Fibroblast of skin of left quadriceps (primary cell): ENCODE measurements at regions not wholly inside any gene's neighbourhood (a gene's known extent, or its start where the extent isn't known, plus 50 kb on each side); places are given as distances from the start of the nearest gene placed in this dataset.
"Not testable (repeated sequence)": the region's sequence is repeated elsewhere in the genome, so short reads cannot be mapped to it uniquely, and the experiment has no call there.

Source experiments
- DNase-seq, 2 experiments: peaks; one replicate each; pipeline ENCODE4 v3.0.0-alpha.2; 2013; ENCODE audit warnings: low read depth in 2 of 2

DNA sequence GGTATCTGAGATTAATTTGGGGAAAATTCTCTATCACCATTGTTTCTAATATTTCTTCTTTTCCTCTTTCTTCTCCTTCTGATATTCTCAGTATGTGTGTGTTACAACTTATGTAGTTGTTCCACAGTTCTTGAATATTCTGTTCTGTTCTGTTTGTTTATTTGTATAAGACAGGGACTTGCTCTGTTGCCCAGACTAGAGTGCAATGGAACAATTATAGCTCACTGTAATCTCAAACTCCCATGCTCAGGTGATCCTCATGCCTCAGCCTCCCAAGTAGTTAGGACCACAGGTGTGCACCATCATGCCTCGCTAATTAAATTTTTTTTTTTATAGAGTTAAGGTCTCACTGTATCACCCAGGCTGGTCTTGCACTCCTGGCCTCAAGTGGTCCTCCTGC lies 145.8 kb upstream of the TUT7 start:
- DNase-seq = no peak

DNA sequence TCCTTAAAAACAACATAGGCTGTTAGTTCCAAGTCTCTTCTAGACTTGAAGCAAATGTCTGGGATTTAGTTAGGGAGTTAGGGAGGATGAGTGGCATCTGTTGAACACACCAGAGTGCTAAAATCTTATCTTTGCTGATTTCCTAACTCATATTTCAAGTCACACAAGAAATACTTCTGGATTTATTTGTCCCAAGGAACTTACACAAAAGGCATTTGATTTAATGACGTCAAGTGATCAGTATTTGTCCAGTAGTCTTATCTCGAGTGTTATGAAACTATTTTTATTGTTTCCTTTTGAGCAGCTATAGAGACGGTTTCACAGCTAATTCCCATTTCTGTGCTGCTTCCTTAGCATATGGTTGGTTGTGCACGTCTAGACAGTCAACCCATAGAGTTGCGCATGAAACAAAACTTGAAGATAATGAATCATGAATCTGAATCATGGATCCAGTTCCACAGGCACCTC lies 140.5 kb upstream of the TUT7 start:
- peak; percentile 87 to 90 for DNase-seq

DNA sequence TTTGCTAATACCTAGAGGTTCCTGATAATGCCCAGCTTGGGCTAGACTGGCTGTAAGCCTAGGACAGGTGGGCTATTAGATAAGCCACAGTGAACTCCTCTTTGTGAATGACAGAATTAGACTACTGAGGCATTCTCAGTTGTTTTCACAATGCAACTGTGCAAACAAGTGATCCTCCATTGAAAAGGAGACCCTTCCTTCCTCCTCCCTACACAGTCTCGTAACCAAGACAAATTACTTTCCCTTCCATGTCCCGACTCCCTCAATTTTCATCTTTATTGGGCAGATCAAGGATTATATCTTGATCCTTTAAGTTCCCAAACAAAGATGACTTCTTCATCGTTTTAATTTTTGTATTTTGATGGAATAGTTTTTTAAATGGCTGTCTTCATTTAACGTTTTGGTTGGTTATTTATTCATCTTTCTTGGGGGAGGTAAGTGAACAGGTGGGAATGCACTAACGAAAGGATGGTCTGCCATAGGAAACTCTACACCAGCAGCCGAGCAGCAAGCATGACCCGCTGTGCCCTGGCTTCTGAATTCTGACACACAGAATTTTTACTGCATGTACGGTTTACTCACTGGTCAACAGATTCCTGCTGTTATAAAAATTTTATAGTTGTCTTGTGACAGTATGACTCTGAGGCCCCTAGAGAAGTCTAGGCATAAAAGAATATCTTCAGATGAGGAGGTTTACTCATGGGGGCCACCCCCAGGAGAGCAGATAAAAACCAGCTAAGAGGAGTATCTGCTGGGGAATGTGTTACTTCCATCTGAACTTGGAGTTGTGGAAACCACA lies 137.5 kb upstream of the TUT7 start:
- DNase-seq = no peak

DNA sequence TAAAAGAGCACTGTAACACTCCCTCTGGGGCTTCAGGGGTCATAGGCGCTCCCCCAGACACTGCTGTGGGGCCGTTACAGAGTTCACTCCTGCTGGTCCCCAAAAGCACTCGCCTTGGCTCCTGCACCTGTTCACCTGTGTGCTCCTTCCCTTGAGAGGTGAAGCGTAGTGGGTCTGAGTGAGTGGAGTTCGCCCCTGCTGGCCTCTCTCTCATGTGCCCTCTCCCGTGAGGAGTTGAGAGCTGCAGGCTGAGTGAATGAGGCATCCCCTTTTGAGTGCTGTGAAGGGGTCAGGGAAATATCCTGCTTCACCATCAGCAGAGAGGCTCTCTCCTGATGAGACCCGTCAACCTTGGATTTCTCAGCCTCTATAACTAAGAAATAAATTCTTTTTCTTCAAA lies 134.6 kb upstream of the TUT7 start:
- no peak for DNase-seq

DNA sequence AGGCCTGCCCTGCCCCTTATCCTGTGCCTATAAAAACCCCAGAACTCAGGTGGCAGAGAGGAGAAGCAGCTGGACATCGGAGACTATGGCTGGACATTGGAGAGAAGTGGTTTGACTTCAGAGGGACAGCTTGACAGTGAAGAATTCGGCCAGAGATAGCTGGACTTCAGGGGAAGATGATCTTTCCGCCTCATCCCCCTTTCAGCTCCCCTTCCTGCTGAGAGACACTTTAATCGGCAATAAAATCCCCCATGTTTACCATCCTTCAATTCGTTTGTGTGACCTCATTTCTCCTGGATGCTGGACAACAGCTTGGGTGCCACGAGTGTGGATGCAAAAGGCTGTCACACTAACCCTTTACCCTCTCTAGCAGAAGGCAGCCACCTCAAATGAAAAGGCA lies 134.1 kb upstream of the TUT7 start:
- no peak for DNase-seq

DNA sequence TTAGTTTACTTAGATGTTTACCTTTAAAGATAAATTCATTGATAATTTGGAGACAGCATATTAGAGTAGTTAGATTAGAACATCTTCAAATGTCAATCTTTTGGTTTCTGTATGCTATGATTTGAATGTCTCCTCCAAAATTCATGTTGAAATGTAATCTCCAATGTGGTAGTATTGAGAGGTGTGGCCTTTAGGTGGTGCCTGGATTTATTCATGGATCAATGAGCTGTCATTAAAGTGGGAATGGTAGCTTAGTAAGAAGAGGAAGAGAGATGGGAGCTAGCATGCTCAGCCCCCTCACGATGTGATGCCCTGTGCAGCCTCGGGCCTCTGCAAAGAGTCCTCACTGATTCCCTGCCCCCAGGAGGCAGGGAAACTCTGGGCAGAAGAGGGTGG lies 133.6 kb upstream of the TUT7 start:
- DNase-seq = no peak

DNA sequence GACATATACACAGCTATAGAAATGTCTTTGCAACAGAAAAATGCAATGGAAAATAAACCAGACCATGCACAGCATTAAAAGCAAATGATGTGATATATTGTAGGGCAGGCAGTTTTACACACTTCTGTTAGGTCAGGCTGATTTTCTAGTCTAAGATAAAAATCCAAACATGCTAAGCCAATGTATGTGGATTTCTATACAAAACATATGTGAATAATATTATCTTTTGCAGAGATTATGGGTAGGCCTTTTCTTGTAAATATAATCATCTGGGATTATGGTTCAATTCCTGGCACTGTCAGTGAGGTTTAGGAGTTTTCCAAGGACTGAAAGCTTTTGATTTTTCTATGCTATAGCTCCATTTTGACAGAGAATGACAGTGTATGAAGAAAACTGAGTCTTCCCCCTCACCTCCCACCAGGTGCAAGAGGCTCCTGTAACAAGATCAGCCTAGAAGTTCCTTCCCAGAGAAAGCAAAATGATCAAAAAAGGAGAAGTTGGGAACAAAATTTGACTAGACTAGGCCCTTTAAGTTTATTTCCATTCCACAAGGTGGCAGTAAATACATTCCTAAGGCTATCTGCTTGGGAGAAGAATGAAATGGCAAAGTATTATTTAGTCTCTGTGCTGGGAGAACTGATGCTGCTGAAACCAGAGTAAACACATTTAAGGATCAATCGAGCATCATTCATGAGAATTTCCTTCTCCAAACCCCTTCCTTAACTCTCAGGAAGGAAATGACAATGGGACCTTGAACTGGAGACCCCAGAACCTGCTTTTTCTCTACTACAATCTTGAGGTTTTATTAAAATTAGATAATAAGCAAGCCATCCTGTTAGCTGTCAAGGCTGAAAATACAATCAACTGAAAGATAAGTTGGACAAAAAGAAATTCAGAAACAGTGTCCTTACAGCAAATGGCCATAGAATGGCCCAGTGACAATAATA lies 133.0 kb upstream of the TUT7 start:
- DNase-seq = peak; percentile 73 to 74

DNA sequence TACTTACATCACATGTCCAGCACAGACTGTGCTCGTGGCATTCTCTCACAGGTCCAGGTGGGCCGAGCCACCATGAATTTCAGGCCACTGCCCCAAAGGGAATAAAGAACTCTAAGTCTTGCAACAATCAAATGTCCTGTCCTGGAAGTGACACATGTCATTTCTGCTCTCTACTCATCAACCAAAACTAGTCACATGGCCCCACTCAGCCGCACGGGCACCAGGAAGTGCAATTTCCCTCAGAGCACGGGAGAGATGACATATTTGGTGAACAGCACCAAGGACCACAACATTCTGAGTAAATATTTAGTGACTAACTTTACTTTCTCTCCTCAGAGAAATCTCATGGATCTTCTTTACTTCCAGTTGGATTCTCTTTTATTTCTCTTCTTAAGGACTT lies 131.1 kb upstream of the TUT7 start:
- DNase-seq = no peak

DNA sequence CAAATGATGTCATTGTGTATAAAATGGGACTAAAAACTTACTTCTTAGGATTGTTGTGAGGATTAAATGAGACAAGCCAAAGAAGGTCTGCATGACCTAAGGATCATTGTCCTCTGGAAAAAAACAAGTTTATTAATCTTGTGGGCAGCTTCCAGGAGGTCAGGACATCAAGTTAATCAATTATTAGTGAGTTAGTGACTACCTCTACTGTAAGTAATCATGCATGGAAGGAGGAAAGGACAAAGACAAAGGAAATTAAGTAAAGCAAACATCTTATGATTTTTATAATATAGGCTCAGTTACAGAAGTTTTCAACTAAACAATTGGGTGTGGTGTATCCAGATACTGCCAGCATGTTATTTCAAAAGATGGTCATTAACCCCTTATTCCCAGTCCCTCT lies 129.3 kb upstream of the TUT7 start:
- no peak for DNase-seq

DNA sequence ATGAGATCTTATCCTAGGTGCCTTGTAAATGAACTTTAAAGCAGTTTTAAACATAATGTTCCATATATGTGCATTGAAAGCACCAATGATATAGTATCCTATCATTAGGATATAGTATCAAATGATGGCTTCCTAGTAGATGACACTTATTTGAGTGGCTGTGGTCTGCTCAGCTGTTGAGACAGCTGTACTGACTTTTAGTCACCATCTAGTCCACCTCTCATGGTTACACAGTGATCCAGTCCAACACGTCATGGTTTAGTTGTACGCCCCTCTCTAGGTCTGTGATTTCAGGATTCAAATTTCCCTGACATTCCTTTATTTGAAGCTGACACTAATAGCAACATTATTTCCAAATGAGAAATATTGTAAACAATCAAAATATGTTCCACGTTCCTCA lies 127.3 kb upstream of the TUT7 start:
- DNase-seq = no peak

DNA sequence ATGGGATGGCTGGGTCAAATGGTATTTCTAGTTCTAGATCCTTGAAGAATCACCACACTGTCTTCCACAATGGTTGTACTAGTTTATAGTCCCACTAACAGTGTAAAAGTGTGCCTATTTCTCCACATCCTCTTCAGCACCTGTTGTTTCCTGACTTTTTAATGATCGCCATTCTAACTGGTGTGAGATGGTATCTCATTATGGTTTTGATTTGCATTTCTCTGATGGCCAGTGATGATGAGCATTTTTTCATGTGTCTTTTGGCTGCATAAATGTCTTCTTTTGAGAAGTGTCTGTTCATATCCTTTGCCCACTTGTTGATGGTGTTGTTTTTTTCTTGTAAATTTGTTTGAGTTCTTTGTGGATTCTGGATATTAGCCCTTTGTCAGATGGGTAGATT lies 121.0 kb upstream of the TUT7 start:
- DNase-seq = not testable (repeated sequence)

DNA sequence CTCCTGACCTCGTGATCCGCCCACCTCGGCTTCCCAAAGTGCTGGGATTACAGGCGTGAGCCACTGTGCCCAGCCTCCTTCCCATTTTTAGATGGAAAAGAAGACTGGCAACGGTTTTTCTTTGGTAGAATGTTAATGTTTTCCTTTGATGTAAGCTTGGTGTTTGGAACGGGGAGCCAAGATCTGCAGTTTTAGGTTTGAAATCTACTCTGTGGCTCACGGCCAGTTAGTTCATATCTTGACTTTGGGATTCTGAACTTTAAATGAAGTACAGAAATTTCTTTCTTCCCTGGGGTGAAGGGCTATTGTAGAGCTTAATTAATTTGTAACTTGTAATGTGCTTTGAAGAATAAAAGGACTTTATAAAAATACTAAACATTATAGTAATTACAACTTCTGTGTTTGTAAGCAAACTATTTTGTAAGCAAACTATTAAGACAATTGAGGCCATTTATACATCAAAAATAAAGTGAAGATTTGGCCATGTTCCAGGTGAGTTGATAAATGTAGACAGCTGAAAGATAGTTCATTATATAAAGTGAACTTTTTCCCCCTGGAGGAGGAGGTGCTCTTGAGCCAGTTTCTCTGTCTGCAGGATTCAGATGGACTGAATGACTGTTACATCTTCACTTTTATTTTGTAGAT lies 117.1 kb upstream of the TUT7 start:
- no peak for DNase-seq

DNA sequence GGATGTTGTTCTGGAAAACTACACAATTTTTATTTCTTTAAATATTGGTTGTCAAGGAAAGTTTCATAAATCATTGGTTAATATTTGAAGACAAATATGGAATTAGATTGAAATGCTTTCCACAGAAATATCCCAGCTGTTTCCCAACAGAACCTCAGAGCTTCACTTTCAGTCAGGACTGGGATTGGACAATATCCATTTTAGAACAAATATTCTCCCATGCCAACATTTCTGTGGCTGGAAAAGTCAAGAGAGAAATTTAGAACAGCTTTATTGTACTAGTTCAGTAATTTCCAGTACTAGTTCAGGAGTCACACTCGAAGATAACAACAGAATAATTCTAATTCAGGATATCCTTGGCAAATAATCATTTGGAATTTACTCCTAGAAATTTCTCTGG lies 116.1 kb upstream of the TUT7 start:
- DNase-seq = no peak

DNA sequence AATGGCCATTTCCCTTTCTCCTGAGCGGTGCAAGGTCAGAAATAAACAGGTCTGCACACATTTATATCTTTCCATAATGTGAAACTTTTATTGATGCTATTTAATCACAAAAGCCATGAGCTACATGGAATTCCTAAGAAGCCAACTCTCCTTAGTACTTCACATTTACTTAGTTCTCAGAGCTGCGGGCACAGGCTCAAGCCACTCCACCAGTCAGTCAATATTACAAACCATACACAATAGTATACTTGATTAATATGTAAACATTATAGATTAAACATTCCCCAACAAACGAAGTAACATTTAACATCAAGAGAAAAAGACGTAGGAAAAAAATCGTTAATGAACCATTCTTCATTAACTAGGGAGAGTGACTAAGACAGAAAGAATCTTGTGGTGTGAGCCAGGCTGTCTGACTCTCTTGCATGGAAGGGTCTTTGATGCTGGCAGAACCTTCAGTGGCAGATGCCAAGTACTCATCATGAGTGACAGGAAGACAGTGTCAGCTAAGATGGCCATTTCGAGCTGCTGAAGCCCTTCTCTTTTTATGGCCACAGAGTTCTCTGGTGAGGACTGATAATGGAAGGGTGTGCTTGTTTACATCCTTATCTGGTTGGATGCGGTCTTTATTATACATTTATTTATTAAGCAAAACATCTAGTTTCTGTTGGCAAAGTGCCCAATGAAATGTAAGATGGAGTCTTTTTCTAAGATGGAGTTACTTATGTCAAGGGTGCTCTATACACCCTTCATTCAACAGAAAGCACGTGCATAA lies 115.5 kb upstream of the TUT7 start:
- no peak for DNase-seq

DNA sequence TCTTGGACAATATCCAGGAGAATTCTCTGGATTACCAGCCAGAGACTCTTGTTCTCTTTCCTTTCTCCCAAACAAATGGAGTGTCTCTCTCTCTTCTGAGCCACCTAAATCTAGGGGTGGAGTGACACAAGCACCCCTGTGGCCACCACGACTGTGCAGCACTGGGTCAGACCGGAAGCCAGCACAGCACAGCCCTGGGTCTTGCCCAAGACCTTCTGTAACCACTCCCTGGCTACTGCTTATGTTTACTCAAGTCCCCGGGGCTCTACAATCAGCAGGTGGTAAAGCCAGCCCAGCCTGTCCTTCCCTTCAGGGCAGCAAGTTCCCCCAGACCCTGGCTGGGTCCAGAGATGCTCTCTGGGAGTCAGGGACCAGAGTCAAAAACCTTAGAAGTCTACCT lies 110.0 kb upstream of the TUT7 start:
- DNase-seq = no peak

DNA sequence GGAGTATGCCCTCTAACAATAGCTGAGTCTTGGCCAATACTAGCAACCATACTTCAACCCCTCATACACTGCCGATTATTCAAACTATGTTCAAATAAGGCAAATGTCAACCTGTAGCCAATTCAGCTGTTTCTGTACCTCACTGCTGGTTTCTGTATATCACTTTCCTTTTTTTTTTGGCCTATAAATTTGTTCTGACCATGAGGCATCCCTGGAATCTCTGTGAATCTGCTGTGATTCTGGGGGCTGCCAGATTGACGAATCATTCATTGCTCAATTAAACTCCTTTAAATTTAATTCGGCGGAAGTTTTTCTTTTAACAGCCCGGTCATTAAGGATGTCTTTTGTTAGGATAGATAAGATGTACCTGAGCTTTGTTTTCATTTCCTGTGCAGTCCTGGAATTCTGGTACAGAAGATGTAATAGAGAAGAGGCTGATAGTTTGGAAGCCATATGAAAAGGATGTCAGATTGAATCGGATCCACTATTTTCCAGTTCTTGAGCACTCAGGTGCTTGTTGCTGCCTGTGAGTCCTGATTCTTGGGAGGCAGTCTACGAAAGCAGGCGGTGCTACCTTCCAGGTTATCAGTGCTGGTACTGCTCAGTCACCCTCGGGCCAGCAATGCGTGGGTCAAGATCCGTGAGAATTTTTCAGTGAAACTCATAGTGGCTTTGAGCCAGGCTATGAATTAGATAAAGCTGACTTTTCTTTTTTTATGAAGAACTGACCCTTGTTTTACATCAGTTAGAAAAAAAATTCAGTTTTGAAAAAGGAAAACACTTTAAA lies 106.2 kb upstream of the TUT7 start:
- peak; percentile 38 to 51 for DNase-seq

DNA sequence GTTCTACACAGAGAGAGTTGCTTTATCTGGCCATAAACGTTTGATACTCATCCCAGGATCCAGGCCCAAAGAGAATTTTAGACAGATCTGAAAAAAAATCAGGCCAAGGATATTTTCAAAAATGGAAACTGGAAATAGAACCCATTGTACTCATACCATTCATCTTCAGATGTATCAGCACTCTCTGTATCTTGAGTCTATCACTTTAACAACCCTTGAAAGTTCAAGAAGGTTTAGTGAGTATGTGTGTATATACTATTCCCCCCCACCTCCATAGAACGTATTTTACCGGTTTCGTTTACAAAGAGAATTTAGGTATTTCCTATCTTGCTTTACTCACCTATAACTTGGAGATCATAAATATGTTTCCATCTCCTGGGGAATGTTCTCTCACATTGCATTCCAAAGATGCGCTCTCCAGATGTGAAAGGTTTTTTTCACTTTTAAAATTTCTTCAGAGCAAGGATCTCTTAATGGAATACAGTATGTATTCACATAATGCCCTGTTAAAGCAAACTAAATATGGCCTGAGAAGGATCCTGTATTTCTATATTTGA lies 105.5 kb upstream of the TUT7 start:
- no peak for DNase-seq

DNA sequence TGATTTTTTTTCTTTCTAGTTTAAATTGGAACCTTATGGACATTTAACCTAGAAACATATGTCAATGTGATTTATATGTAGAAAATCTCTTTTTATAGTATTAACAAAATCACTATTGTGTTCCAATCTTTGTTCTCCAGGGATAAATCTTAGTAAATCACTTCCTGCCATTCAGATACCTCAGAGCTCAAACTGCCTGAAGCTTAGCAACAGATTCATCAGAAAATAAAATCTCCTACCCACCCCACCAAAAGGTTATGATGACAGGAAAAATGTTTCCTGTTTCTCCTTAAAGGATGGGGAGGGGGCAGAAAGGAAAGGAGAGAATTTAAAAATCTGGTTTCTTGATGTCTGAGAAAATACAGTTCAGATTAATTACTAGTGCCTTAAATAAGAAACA lies 105.0 kb upstream of the TUT7 start:
- DNase-seq = no peak

DNA sequence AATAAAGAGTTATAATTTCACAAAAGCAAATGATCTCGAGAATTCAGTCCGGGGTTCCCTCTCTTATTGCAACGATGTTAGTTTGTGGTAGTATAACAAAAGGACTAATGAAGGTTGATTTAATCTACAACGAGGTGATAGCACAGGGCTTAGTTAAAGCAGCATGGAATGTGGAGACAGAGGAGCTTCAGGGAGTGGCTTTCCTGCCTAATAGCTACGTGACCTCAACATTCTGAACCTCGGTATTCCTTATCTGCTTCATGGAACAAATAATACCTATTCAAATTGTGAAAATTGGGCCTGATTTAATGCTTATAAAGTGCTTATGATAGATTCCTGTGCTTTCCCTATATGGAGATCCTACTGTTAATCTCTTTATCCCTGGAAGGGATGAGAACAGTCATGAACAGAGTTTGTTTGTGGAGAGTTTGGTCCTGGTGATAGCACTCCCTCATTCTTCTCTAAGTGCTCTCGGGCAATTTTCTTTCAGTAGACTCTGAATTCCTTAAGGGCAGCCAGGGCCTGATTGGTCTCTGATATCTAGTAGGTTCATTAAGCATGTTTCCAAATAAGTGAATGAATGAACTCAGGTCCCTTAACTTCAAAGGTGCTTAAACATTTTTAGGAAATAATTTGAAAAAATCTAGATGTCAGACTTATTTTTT lies 104.1 kb upstream of the TUT7 start:
- no peak for DNase-seq

DNA sequence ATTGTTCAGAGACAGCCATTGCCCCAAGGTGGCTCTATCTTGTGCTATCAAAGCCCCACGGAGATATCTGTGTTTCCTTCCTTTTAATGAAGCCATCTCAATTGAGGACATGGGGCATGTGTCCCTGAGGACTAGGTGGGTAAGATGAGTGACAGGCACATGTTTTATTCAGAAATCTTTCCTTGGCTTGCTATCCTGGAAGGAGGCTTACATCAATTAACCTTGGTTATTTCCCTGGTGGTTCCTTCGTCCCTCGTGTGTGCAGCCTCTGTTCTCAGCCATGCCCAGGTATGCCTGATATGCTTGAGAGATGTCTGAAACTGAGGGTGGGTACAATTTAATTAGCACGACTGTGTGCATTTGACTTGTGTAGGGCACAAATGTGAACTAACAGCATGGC lies 102.2 kb upstream of the TUT7 start:
- DNase-seq = no peak
